C4-2B (cell line): ENCODE measurements at regions not wholly inside any gene's neighbourhood (a gene's known extent, or its start where the extent isn't known, plus 50 kb on each side); places are given as distances from the start of the nearest gene placed in this dataset.

ENCODE experiments used
- ZFX ChIP-seq: fragments of 450-650 bp; IDR thresholded peaks from 2 replicates; pipeline ENCODE4 v1.6.1; 2017
- TF ChIP-seq, protein P1 (sequence below): fragments of 450-650 bp; conservative IDR thresholded peaks from 2 replicates; pipeline ENCODE4 v1.5.1; 2017; ENCODE audit warnings: mild to moderate bottlenecking

DNA sequence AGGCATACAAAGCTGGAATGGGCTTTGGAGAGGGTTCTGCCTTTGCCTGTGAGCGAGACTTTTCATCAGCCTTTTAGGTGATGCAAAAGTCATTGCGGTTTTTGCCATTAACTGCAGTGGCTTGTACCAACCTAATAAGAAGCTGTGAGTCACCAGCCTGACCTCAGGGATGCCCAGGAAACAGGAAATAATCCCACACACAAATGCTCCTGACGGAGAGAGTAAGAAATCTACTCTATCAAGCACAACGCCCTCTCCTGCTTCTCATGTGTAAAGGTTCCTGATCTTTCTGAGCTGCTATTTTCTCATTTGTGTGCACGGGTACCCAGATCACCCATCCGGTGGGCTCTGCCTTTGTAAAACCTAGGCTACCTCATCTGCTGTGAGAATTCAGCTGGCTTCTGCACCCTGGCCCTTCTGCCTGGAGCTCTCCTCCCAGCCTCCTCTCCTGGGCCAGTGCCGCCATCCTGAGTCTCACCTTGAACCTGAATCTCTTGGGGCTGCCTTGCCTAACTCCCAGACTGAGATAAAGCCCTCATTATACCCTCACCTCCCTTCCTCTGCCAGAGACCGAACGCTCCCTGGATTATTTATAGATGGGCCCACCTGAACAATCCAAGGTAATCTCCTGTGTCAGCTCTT lies 299.7 kb downstream of the C16orf95 start:
- TF ChIP-seq, protein P1, sequence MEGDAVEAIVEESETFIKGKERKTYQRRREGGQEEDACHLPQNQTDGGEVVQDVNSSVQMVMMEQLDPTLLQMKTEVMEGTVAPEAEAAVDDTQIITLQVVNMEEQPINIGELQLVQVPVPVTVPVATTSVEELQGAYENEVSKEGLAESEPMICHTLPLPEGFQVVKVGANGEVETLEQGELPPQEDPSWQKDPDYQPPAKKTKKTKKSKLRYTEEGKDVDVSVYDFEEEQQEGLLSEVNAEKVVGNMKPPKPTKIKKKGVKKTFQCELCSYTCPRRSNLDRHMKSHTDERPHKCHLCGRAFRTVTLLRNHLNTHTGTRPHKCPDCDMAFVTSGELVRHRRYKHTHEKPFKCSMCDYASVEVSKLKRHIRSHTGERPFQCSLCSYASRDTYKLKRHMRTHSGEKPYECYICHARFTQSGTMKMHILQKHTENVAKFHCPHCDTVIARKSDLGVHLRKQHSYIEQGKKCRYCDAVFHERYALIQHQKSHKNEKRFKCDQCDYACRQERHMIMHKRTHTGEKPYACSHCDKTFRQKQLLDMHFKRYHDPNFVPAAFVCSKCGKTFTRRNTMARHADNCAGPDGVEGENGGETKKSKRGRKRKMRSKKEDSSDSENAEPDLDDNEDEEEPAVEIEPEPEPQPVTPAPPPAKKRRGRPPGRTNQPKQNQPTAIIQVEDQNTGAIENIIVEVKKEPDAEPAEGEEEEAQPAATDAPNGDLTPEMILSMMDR: no peak
- no peak for TF ChIP-seq ZFX
